ENCODE measurements at regions not wholly inside any gene's neighbourhood (a gene's known extent, or its start where the extent isn't known, plus 50 kb on each side); places are given as distances from the start of the nearest gene placed in this dataset.

GRCh38 chr1:163523375-163524029, 201.7 kb downstream of the NUF2 start:
- TF ChIP-seq GATA3 (IDR thresholded peaks at IDR 0.05; ENCODE audit: low read depth, low read length): no peak
- TF ChIP-seq GATA2 (IDR thresholded peaks at IDR 0.05; ENCODE audit: low read depth, low read length): no peak
